ENCODE measurements at regions not wholly inside any gene's neighbourhood (a gene's known extent, or its start where the extent isn't known, plus 50 kb on each side); places are given as distances from the start of the nearest gene placed in this dataset.

DNA sequence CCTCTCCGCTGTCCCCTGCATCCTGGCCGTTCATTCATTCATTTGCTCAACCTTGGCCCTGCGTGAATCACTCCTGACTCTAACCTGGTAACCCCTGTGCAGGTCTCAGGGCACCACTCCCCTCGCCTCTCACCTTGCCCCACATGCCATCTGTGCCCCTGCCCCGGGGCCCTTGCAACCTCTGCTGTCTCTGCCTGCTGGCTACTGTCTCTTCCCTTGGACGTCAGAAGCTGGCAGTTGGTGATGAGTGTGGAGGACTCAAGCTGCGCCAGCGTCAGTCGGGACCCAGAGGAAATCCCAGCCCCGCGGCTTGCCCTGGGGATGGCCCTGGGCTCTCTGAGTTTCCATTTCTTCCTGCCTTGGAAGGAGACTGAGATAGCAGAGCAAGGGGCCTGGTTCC lies 154.9 kb downstream of the OLFM1 start:
- no peak overlapping the region for H3K27ac ChIP-seq (ENCODE audit: insufficient read depth, low read length)
- no peak for DNase-seq (ENCODE audit: low read depth in 2 of 2)
- no peaks in the 10 kb centered on the region for H3K9me3 ChIP-seq (ENCODE audit: control insufficient read depth, insufficient read depth, low read depth, low read length)
- H3K4me1 ChIP-seq (ENCODE audit: control insufficient read depth, extremely low read depth, insufficient read depth, low read length), result no peaks in the 10 kb centered on the region
- no peaks in the 10 kb centered on the region for H3K27me3 ChIP-seq (ENCODE audit: control insufficient read depth, insufficient read depth, low read length)
- H3K4me3 ChIP-seq (replicated peaks in 1 of 4; ENCODE audit: control extremely low read depth in 1 of 4, insufficient read depth in 1 of 4, low read depth in 3 of 4, low read length in 4 of 4), result no peak overlapping the region
- no peaks in the 10 kb centered on the region for H3K79me2 ChIP-seq (ENCODE audit: control insufficient read depth, insufficient read depth, low read length)
- H3K4me2 ChIP-seq (ENCODE audit: extremely low read depth, insufficient read depth, low read length), result no peak overlapping the region
- H3K36me3 ChIP-seq (ENCODE audit: control insufficient read depth, insufficient read depth, low read length), result no peaks in the 10 kb centered on the region
- no peaks in the 10 kb centered on the region for H4K20me1 ChIP-seq (ENCODE audit: control insufficient read depth, extremely low read depth, insufficient read depth, low read length)
- TF ChIP-seq EZH2 (IDR thresholded peaks at IDR 0.05; ENCODE audit: low read length, missing control alignments), result no peak
- TF ChIP-seq, protein P1, sequence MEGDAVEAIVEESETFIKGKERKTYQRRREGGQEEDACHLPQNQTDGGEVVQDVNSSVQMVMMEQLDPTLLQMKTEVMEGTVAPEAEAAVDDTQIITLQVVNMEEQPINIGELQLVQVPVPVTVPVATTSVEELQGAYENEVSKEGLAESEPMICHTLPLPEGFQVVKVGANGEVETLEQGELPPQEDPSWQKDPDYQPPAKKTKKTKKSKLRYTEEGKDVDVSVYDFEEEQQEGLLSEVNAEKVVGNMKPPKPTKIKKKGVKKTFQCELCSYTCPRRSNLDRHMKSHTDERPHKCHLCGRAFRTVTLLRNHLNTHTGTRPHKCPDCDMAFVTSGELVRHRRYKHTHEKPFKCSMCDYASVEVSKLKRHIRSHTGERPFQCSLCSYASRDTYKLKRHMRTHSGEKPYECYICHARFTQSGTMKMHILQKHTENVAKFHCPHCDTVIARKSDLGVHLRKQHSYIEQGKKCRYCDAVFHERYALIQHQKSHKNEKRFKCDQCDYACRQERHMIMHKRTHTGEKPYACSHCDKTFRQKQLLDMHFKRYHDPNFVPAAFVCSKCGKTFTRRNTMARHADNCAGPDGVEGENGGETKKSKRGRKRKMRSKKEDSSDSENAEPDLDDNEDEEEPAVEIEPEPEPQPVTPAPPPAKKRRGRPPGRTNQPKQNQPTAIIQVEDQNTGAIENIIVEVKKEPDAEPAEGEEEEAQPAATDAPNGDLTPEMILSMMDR (conservative IDR thresholded peaks at IDR 0.05 in 1 of 2, IDR thresholded peaks at IDR 0.05 in 1 of 2; ENCODE audit: low read depth in 1 of 2, low read length in 2 of 2), result no peak
- no peak overlapping the region for H2AFZ ChIP-seq (ENCODE audit: low read length)
- H3K9ac ChIP-seq (ENCODE audit: insufficient read depth, low read length), result no peak overlapping the region

DNA sequence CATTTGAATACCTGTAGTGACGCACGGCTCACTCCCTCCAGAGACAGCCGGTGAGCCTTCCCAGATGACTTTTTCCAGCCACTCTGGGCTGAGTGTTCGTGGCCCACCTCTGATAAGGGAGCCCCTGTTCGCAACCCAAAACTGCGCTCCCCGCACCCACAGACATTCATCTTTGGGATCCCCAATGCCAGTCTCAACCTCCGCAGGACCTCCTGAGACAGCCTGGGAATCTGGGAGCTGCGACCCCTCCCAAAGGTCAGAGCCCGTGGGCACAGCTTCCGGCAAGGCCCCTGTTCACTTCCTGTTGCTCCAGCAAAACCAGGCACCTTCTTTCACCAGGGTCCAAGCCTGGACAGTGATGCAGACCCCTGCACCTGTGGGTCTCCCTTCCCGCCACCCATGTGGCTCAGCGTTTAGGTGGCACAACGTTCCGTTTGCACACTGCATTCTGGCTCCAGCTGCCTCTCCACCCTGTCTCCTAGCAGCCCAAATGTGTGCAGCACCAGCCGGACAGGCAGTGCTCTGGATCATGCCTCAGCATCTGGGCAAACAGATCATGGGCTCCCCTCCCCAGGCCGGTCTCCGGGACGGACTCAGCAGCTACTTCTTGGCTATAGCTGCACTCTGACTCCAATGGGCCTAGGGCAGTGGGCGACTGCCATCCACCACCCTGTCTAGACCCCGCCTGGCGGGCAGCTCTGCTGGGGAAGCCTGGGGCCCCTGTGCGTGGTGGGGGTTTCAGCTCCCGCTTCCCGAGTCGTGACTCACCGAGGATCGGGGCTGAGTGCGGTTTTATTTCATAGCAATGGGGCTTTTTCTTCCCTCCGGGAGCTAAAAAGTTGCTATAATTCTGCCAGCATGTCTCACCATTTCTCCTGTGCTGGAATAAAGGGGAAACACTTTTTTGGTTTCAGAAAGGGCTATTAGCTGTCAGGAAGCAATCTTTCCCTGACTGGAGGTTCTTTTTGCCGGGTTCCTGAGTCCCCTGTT lies 156.0 kb downstream of the OLFM1 start:
- no peak for TF ChIP-seq EZH2 (IDR thresholded peaks at IDR 0.05; ENCODE audit: low read length, missing control alignments)
- TF ChIP-seq, protein P1 (conservative IDR thresholded peaks at IDR 0.05 in 1 of 2, IDR thresholded peaks at IDR 0.05 in 1 of 2; ENCODE audit: low read depth in 1 of 2, low read length in 2 of 2), result no peak
- Histone ChIP-seq H4K20me1 (ENCODE audit: control insufficient read depth, extremely low read depth, insufficient read depth, low read length) (no peaks in the 10 kb centered on the region), H3K4me2 (ENCODE audit: extremely low read depth, insufficient read depth, low read length) (no peak overlapping the region), H3K27me3 (ENCODE audit: control insufficient read depth, insufficient read depth, low read length) (no peaks in the 10 kb centered on the region), H3K9ac (ENCODE audit: insufficient read depth, low read length) (no peak overlapping the region), H3K79me2 (ENCODE audit: control insufficient read depth, insufficient read depth, low read length) (no peaks in the 10 kb centered on the region), H3K9me3 (ENCODE audit: control insufficient read depth, insufficient read depth, low read depth, low read length) (no peaks in the 10 kb centered on the region), H3K4me1 (ENCODE audit: control insufficient read depth, extremely low read depth, insufficient read depth, low read length) (no peaks in the 10 kb centered on the region), H3K4me3 (replicated peaks in 1 of 4; ENCODE audit: control extremely low read depth in 1 of 4, insufficient read depth in 1 of 4, low read depth in 3 of 4, low read length in 4 of 4) (no peak overlapping the region), H2AFZ (ENCODE audit: low read length) (no peak overlapping the region), H3K36me3 (ENCODE audit: control insufficient read depth, insufficient read depth, low read length) (no peaks in the 10 kb centered on the region), H3K27ac (ENCODE audit: insufficient read depth, low read length) (no peak overlapping the region)
- no peak for DNase-seq (ENCODE audit: low read depth in 2 of 2)

DNA sequence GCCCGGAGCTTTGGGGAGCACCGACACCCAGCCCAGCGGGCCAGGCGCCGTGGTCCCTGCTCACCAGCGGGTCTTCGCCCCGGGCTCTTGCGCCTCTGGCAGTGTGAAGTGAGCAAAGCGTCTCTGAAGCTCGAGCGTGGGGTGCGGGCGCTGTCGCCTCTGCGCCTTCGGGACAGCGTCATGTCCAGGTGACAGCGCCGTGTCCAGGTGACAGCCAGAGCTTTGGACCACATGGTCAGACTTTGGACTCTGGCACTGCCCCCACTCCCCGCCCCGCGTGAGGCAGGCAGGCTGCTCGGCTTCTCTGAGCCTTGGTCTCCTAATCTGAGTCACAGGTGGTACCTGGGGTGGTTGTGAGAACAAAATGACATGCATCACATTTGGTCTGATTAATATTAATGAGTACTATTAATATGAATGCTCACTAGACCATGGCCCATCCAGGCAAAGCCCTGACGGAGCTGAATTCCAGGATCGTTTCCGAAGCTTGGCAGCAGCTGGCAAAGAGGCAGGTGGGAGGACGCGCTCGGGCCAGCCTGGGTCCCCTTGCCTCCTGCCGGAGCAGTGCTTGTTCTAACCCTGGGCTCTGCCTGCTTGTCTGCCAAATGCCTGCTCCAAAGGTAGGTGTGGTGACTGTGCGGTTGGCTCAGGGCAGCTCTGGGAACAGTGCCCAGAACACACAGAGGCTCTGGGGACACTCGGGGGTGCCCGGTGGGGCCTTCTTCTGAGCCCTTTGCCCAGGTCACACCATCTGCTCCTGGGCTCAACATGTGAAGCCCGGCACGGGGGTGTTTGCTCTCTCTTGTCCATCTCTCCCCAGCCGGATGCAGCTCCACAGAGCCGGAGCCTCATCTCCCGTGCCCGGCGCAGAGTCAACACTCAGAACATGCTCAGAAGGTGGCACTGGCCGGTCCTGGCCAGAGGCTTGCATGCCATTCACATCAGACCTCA lies 157.1 kb downstream of the OLFM1 start:
- Histone ChIP-seq H3K4me2 (ENCODE audit: extremely low read depth, insufficient read depth, low read length) (no peak overlapping the region), H3K79me2 (ENCODE audit: control insufficient read depth, insufficient read depth, low read length) (no peaks in the 10 kb centered on the region), H3K27ac (ENCODE audit: insufficient read depth, low read length) (no peak overlapping the region), H3K9me3 (ENCODE audit: control insufficient read depth, insufficient read depth, low read depth, low read length) (no peaks in the 10 kb centered on the region), H3K9ac (ENCODE audit: insufficient read depth, low read length) (no peak overlapping the region), H3K36me3 (ENCODE audit: control insufficient read depth, insufficient read depth, low read length) (no peaks in the 10 kb centered on the region), H4K20me1 (ENCODE audit: control insufficient read depth, extremely low read depth, insufficient read depth, low read length) (no peaks in the 10 kb centered on the region), H3K27me3 (ENCODE audit: control insufficient read depth, insufficient read depth, low read length) (no peaks in the 10 kb centered on the region), H2AFZ (ENCODE audit: low read length) (no peak overlapping the region), H3K4me1 (ENCODE audit: control insufficient read depth, extremely low read depth, insufficient read depth, low read length) (no peaks in the 10 kb centered on the region), H3K4me3 (replicated peaks in 1 of 4; ENCODE audit: control extremely low read depth in 1 of 4, insufficient read depth in 1 of 4, low read depth in 3 of 4, low read length in 4 of 4) (no peak overlapping the region)
- DNase-seq (ENCODE audit: low read depth in 2 of 2), result no peak
- TF ChIP-seq, protein P1 (conservative IDR thresholded peaks at IDR 0.05 in 1 of 2, IDR thresholded peaks at IDR 0.05 in 1 of 2; ENCODE audit: low read depth in 1 of 2, low read length in 2 of 2), result no peak
- TF ChIP-seq EZH2 (IDR thresholded peaks at IDR 0.05; ENCODE audit: low read length, missing control alignments), result no peak
